Natural killer cell (primary cell): ENCODE measurements at regions not wholly inside any gene's neighbourhood (a gene's known extent, or its start where the extent isn't known, plus 50 kb on each side); places are given as distances from the start of the nearest gene placed in this dataset.
"Not testable (repeated sequence)": the region's sequence is repeated elsewhere in the genome, so short reads cannot be mapped to it uniquely, and the experiment has no call there.

Experiments
- ATAC-seq, 3 donors: fragments of 150-1000 bp in 2 of 3; fragments of 200-7000 bp in 1 of 3; cut with Tn5 transposase; 1 replicate in 1 of 3; 2 replicates in 2 of 3; pipeline ENCODE4 v1.10.0; 2021; ENCODE audit warnings: mild to moderate bottlenecking in 2 of 3, moderate library complexity in 2 of 3
- DNase-seq, 2 donors: peaks; one replicate each; pipeline versions ENCODE4 v3.0.0 to v3.0.0-alpha.2; 2013 to 2021; ENCODE audit warnings: mixed read lengths in 1 of 2
- H3K27ac ChIP-seq: one replicate; pipeline ENCODE4 v1.5.1; 2013; ENCODE audit warnings: mild to moderate bottlenecking, low read length
- H3K27me3 ChIP-seq: one replicate; pipeline ENCODE4 v1.6.1; 2013; ENCODE audit warnings: low read length; ENCODE audit not compliant: control insufficient read depth, insufficient read depth
- H3K36me3 ChIP-seq: one replicate; pipeline ENCODE4 v1.6.1; 2013; ENCODE audit warnings: low read length; ENCODE audit not compliant: control insufficient read depth, insufficient read depth
- H3K4me1 ChIP-seq: one replicate; pipeline ENCODE4 v1.6.1; 2013; ENCODE audit warnings: low read length; ENCODE audit not compliant: control insufficient read depth, insufficient read depth
- H3K4me3 ChIP-seq: one replicate; pipeline ENCODE4 v1.5.1; 2013; ENCODE audit warnings: low read length
- H3K9me3 ChIP-seq: one replicate; pipeline ENCODE4 v1.6.1; 2013; ENCODE audit warnings: low read length; ENCODE audit not compliant: control insufficient read depth, insufficient read depth
- H3K27ac Mint-ChIP-seq, 2 donors: one replicate each; pipeline ENCODE4 v1.8.0; 2022; ENCODE audit warnings: mild to moderate bottlenecking in 2 of 2, mixed read lengths in 2 of 2, moderate library complexity in 1 of 2
- H3K27me3 Mint-ChIP-seq, 2 donors: one replicate each; pipeline ENCODE4 v1.8.0; 2022; ENCODE audit warnings: low read depth in 2 of 2, mixed read lengths in 2 of 2
- H3K36me3 Mint-ChIP-seq: one replicate; pipeline ENCODE4 v1.8.0; 2022; ENCODE audit warnings: mixed read lengths
- H3K4me1 Mint-ChIP-seq, 2 donors: one replicate each; pipeline ENCODE4 v1.8.0; 2022; ENCODE audit warnings: mixed read lengths in 2 of 2
- H3K4me3 Mint-ChIP-seq: one replicate; pipeline ENCODE4 v1.8.0; 2022; ENCODE audit warnings: mild to moderate bottlenecking, moderate library complexity, mixed read lengths
- H3K9me3 Mint-ChIP-seq, 2 donors: one replicate each; pipeline ENCODE4 v1.8.0; 2022; ENCODE audit warnings: mixed read lengths in 2 of 2
- WGBS: methylation state at CpG from one replicate; pipeline ENCODE4 v1.1.7; 2013; ENCODE audit warnings: missing lambda C conversion rate; ENCODE audit not compliant: insufficient coverage; 5-methylcytosine and 5-hydroxymethylcytosine counted together
- intact Hi-C: fragments of 100-400 bp; cut with micrococcal nuclease; formaldehyde crosslinking; loops from one replicate; pipeline ENCODE4 v1.14.2; 2022
- TF ChIP-seq, protein P1 (sequence below): fragments of 200-600 bp; IDR thresholded peaks from one replicate; pipeline ENCODE4 v1.8.0; 2022; ENCODE audit warnings: antibody characterized with exemption

DNA sequence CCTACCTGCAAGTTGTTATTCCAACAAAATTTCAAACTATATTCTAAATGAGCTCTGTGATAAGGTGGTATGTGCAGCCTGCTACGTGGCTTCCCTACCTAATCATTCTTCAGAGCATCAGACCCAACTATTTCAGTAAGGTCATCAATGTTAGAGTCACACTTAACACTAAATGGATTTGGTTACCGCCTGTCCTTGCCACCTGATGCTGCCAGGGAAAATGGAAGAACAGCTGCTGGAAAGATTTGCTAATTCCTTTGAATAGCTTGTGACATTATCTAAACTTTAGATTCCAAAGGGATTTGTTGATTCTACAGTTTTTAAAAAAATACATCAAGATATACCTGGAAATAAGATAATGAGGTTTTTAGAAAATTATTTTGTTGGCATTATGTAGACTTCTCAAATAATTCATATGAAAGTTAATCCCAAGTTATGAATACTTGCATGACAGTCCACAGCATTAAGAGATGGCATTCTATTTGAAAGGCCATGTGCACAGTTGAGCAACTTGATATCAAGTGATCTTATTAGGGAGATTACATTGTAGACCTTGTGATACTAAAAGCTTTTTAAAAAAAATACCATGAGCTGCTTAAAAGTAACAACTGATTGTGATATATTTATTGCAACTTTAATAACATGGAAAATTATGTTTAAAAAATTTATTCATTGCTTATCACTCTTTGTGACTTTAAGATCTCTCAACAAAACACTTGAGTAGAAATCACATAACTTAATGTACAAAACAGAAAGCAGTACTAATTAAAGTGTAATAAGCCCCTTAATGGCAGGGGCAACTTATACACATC, 98.3 kb upstream of the UGP2 start:
- DNase-seq (no peak), ATAC-seq (no peak)
- Mint-ChIP-seq H3K9me3 (peaks cover 2 to 4% of the 10 kb centered on the region in 2 donors), H3K27me3 (peaks cover 22 to 34% of the 10 kb centered on the region in 2 donors), H3K4me1 (no peaks in the 10 kb centered on the region), H3K36me3 (peaks cover 10% of the 10 kb centered on the region), H3K27ac (no peak overlapping the region), H3K4me3 (no peak overlapping the region)
- Histone ChIP-seq H3K4me1 (no peaks in the 10 kb centered on the region), H3K36me3 (no peaks in the 10 kb centered on the region), H3K4me3 (no peak overlapping the region), H3K9me3 (peaks cover 5% of the 10 kb centered on the region), H3K27me3 (no peaks in the 10 kb centered on the region), H3K27ac (no peak overlapping the region)
- TF ChIP-seq, protein P1, sequence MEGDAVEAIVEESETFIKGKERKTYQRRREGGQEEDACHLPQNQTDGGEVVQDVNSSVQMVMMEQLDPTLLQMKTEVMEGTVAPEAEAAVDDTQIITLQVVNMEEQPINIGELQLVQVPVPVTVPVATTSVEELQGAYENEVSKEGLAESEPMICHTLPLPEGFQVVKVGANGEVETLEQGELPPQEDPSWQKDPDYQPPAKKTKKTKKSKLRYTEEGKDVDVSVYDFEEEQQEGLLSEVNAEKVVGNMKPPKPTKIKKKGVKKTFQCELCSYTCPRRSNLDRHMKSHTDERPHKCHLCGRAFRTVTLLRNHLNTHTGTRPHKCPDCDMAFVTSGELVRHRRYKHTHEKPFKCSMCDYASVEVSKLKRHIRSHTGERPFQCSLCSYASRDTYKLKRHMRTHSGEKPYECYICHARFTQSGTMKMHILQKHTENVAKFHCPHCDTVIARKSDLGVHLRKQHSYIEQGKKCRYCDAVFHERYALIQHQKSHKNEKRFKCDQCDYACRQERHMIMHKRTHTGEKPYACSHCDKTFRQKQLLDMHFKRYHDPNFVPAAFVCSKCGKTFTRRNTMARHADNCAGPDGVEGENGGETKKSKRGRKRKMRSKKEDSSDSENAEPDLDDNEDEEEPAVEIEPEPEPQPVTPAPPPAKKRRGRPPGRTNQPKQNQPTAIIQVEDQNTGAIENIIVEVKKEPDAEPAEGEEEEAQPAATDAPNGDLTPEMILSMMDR: no peak
- intact Hi-C loops: no loop called here
- 76% methylated on average over 2 of the region's 2 CpGs for WGBS

DNA sequence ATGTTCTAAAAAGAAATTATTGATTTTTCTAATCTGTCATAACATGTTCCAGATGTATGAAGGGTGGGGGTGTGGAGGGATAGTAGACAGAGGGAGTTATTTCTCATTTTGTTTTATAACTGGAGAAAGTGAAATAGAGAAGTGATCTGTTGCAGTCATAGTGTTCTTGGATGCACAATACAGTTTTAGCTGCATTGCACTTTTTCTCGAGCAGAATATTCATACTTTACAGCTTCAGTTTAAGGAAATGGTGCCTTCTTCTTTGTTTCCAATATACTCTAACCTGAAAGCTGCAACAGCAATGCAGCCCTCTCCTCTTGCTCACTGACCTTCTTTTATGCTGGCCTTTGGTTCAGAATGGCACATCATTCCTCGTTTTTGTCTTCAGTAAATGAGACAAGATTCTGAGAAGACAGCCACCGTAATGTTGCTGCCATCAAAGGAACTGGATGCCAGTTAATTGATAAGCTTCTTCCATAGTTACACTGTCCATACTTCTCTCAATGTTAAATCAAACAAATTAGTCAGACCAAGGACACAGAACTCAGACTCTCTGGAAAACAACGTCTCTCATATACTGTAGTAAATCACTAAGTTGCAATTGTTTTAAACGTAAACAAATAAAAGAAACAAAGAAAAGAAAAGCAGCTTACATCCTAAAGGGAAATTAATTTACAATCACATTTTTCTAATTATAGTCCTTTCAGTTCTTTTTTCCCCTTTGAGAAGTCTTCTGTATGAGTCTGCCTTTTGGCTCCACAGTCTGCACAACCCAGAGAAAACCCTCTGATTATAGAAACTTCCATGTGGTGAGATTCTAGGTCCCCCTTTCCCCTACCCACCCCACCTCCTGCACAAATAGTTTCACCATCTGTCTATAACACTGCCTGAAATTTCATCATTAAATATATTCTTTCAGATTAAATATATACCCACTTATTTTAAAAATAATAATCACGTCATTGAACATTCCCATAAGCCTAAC, 97.4 kb upstream of the UGP2 start:
- intact Hi-C loops: no loop called here
- no peaks in the 10 kb centered on the region for H3K36me3 ChIP-seq
- 86% methylated on average over 5 of the region's 6 CpGs for WGBS

DNA sequence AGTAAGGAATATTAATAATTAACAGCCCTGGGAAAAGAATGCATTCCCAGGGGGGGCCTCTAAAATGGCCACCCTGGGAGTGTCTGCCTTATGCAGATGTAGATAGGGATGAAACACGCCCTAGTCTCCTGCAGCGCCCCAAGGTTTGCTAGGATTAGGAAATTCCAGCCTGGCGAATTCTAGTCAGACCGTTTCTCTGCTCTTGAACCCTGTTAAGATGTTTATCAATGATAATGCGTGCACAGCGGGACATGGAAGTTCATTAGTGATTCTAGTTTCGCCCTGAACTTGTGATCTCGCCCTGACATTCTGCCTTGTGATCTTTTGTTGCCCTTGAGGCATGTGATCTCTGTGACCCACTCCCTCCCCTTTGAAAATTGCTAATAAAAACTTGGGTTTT, 95.1 kb upstream of the UGP2 start:
- DNase-seq, ATAC-seq, H3K4me1 ChIP-seq, H3K4me3 Mint-ChIP-seq, H3K4me3 ChIP-seq, H3K27ac ChIP-seq, H3K9me3 Mint-ChIP-seq, H3K27ac Mint-ChIP-seq, intact Hi-C loops, H3K27me3 ChIP-seq, H3K9me3 ChIP-seq, H3K36me3 ChIP-seq: not testable (repeated sequence)
- 91% methylated on average over 8 of the region's 8 CpGs for WGBS
- peaks cover 10% of the 10 kb centered on the region for H3K36me3 Mint-ChIP-seq
- peaks cover 28 to 37% of the 10 kb centered on the region in 2 donors for H3K27me3 Mint-ChIP-seq
- H3K4me1 Mint-ChIP-seq: peaks cover 11% of the 10 kb centered on the region in 2 donors

More for the DNA sequence above, 97.4 kb upstream of the UGP2 start:
- Mint-ChIP-seq H3K9me3 (peaks cover 2 to 4% of the 10 kb centered on the region in 2 donors), H3K4me3 (no peak overlapping the region), H3K36me3 (peaks cover 10% of the 10 kb centered on the region), H3K27ac (no peak overlapping the region), H3K4me1 (no peaks in the 10 kb centered on the region), H3K27me3 (peaks cover 25 to 37% of the 10 kb centered on the region in 2 donors)
- no peak overlapping the region for H3K4me3 ChIP-seq
- DNase-seq: no peak
- peaks cover 5% of the 10 kb centered on the region for H3K9me3 ChIP-seq
- peaks cover 2% of the 10 kb centered on the region for H3K27me3 ChIP-seq
- ATAC-seq: no peak
- TF ChIP-seq, protein P1: no peak
- H3K4me1 ChIP-seq: no peaks in the 10 kb centered on the region
- no peak overlapping the region for H3K27ac ChIP-seq

DNA sequence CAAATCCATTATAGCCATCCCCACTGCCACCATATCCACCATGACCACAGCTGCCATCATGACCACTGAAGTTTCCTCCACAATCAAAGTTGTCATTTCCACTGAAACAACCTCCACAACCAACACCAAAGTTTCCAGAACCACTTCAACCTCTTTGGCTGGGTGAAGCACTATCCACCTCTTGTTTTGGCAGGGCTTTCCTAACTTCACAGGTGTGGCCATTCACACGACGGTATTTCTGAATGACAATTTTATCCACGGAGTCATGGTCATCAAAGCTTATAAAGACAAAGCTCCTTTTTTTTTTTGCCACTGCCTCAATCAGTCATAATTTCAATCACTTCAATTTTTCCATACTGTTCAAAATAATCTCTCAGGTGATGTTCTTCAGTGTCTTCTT, 89.8 kb upstream of the UGP2 start:
- Mint-ChIP-seq H3K9me3 (peaks cover 0 to 1% of the 10 kb centered on the region in 2 donors), H3K27me3 (peaks cover 31 to 33% of the 10 kb centered on the region in 2 donors), H3K4me1 (peaks cover 20 to 21% of the 10 kb centered on the region in 2 donors), H3K36me3 (peaks cover 7% of the 10 kb centered on the region), H3K4me3 (peak overlapping the region; percentile 35), H3K27ac (peak overlapping the region in 1 of 2 donors; percentile 29)
- no peak overlapping the region for H3K27ac ChIP-seq
- intact Hi-C loops: no loop called here
- H3K9me3 ChIP-seq: no peaks in the 10 kb centered on the region
- no peaks in the 10 kb centered on the region for H3K4me1 ChIP-seq
- DNase-seq: no peak
- no peaks in the 10 kb centered on the region for H3K36me3 ChIP-seq
- peaks cover 3% of the 10 kb centered on the region for H3K27me3 ChIP-seq
- TF ChIP-seq, protein P1: no peak
- no peak overlapping the region for H3K4me3 ChIP-seq
- no peak for ATAC-seq
- WGBS: 96% methylated on average over 3 of the region's 3 CpGs
